WTC11 (cell line): ENCODE measurements at regions not wholly inside any gene's neighbourhood (a gene's known extent, or its start where the extent isn't known, plus 50 kb on each side); places are given as distances from the start of the nearest gene placed in this dataset.

Source experiments
- ATAC-seq: fragments of 200-7000 bp; cut with Tn5 transposase; 2 replicates; pipeline ENCODE4 v1.10.0; 2021; ENCODE audit warnings: mild to moderate bottlenecking, moderate library complexity
- CTCF ChIA-PET: fragments of 300-600 bp; sonication (Branson Sonifier 250); formaldehyde crosslinking; loops from one replicate; lab custom pipeline; 2021; ENCODE audit warnings: antibody characterized with exemption; lab: Charles Lee
- POLR2A ChIA-PET: fragments of 350-600 bp; sonication (Branson Sonifier 250); formaldehyde crosslinking; loops from one replicate; lab custom pipeline; 2021; ENCODE audit warnings: antibody characterized with exemption; lab: Charles Lee
- DNase-seq: peaks from one replicate; pipeline ENCODE4 v3.0.0; 2021; ENCODE audit warnings: low spot score
- H3K27ac Mint-ChIP-seq: 2 replicates; pipeline ENCODE4 v1.8.0; 2021; ENCODE audit warnings: mixed read lengths
- H3K27me3 Mint-ChIP-seq: 2 replicates; pipeline ENCODE4 v1.8.0; 2021; ENCODE audit warnings: low read depth, mild to moderate bottlenecking, moderate library complexity, mixed read lengths
- H3K36me3 Mint-ChIP-seq: 2 replicates; pipeline ENCODE4 v1.8.0; 2021; ENCODE audit warnings: mixed read lengths
- H3K4me1 Mint-ChIP-seq: 2 replicates; pipeline ENCODE4 v1.8.0; 2022; ENCODE audit warnings: mixed read lengths
- H3K4me3 Mint-ChIP-seq: 2 replicates; pipeline ENCODE4 v1.8.0; 2021; ENCODE audit warnings: mild to moderate bottlenecking, moderate library complexity, mixed read lengths
- H3K9me3 Mint-ChIP-seq: 2 replicates; pipeline ENCODE4 v1.8.0; 2021; ENCODE audit warnings: mixed read lengths
- ATF6 ChIP-seq: sonication (generic); formaldehyde crosslinking; IDR thresholded peaks from 2 replicates; pipeline ENCODE4 v1.8.1; 2023; ENCODE audit warnings: mild to moderate bottlenecking, missing genetic modification reagents
- CBFB ChIP-seq: sonication (generic); formaldehyde crosslinking; IDR thresholded peaks from 2 replicates; pipeline ENCODE4 v1.8.1; 2022; ENCODE audit warnings: mild to moderate bottlenecking, low read depth, missing genetic modification reagents
- CREB1 ChIP-seq: sonication (generic); formaldehyde crosslinking; IDR thresholded peaks from 2 replicates; pipeline ENCODE4 v1.8.0; 2023; ENCODE audit warnings: mild to moderate bottlenecking, missing genetic modification reagents
- ETV6 ChIP-seq: sonication (generic); formaldehyde crosslinking; IDR thresholded peaks from 2 replicates; pipeline ENCODE4 v1.8.1; 2022; ENCODE audit warnings: mild to moderate bottlenecking, missing genetic modification reagents
- IRF1 ChIP-seq: sonication (generic); formaldehyde crosslinking; IDR thresholded peaks from 2 replicates; pipeline ENCODE4 v1.8.0; 2023; ENCODE audit warnings: missing genetic modification reagents
- IRF2 ChIP-seq: sonication (generic); formaldehyde crosslinking; IDR thresholded peaks from 2 replicates; pipeline ENCODE4 v1.8.0; 2022; ENCODE audit warnings: low read depth, missing genetic modification reagents, borderline replicate concordance
- JAZF1 ChIP-seq: fragments of 250-450 bp; sonication (Bioruptor Pico); IDR thresholded peaks from 2 replicates; pipeline ENCODE4 v1.9.0; 2021; ENCODE audit warnings: moderate library complexity, mild to moderate bottlenecking, inconsistent platforms
- NFYB ChIP-seq: sonication (generic); formaldehyde crosslinking; conservative IDR thresholded peaks from 2 replicates; pipeline ENCODE4 v1.8.0; 2022; ENCODE audit warnings: low read depth, missing genetic modification reagents
- PRDM15 ChIP-seq: sonication (generic); formaldehyde crosslinking; IDR thresholded peaks from 2 replicates; pipeline ENCODE4 v1.8.0; 2022; ENCODE audit warnings: missing genetic modification reagents
- TCF7 ChIP-seq: sonication (generic); formaldehyde crosslinking; IDR thresholded peaks from 2 replicates; pipeline ENCODE4 v1.8.0; 2022; ENCODE audit warnings: mild to moderate bottlenecking, low read depth, missing genetic modification reagents, moderate library complexity
- ZBTB43 ChIP-seq: sonication (generic); formaldehyde crosslinking; IDR thresholded peaks from 2 replicates; pipeline ENCODE4 v1.8.1; 2023; ENCODE audit warnings: mild to moderate bottlenecking, missing genetic modification reagents
- ZNF121 ChIP-seq: sonication (generic); formaldehyde crosslinking; IDR thresholded peaks from 2 replicates; pipeline ENCODE4 v1.8.0; 2023; ENCODE audit warnings: missing genetic modification reagents
- ZNF281 ChIP-seq: sonication (generic); formaldehyde crosslinking; IDR thresholded peaks from 2 replicates; pipeline ENCODE4 v1.8.0; 2023; ENCODE audit warnings: mild to moderate bottlenecking, missing genetic modification reagents
- ZNF423 ChIP-seq: fragments of 250-450 bp; sonication (Bioruptor Pico); IDR thresholded peaks from 2 replicates; pipeline ENCODE4 v2.1.2; 2022; ENCODE audit warnings: mild to moderate bottlenecking, moderate library complexity
- ZNF425 ChIP-seq: fragments of 250-450 bp; sonication (Bioruptor Pico); conservative IDR thresholded peaks from 2 replicates; pipeline ENCODE4 v1.9.0; 2021; ENCODE audit warnings: mild to moderate bottlenecking
- ZNF532 ChIP-seq: fragments of 250-450 bp; sonication (Bioruptor Pico); IDR thresholded peaks from 2 replicates; pipeline ENCODE4 v1.9.0; 2021; ENCODE audit warnings: mild to moderate bottlenecking, borderline replicate concordance
- ZSCAN18 ChIP-seq: fragments of 250-450 bp; sonication (Bioruptor Pico); IDR thresholded peaks from 2 replicates; pipeline ENCODE4 v2.1.2; 2022; ENCODE audit warnings: mild to moderate bottlenecking, moderate library complexity

GRCh38 chr18:75869162-75869561, 441.7 kb upstream of the SMIM21 start:
- TF ChIP-seq ZNF532 (CRISPR knock-in tag): no peak
- TF ChIP-seq TCF7: no peak
- TF ChIP-seq CREB1 (CRISPR knock-in tag): no peak
- TF ChIP-seq JAZF1 (CRISPR knock-in tag): no peak
- no peak for TF ChIP-seq ZNF281 (CRISPR knock-in tag)
- TF ChIP-seq ZBTB43: no peak
- TF ChIP-seq IRF2 (CRISPR knock-in tag): no peak
- no peak for TF ChIP-seq ZSCAN18 (CRISPR knock-in tag)
- TF ChIP-seq NFYB (CRISPR knock-in tag): no peak
- no peak for TF ChIP-seq ZNF121 (CRISPR knock-in tag)
- TF ChIP-seq ZNF425 (CRISPR knock-in tag): no peak
- TF ChIP-seq ZNF423 (CRISPR knock-in tag): no peak
- TF ChIP-seq PRDM15 (CRISPR knock-in tag): no peak
- TF ChIP-seq IRF1 (CRISPR knock-in tag): no peak
- TF ChIP-seq CBFB (CRISPR knock-in tag): no peak
- no peak for TF ChIP-seq ATF6
- TF ChIP-seq ETV6 (CRISPR knock-in tag): no peak
- no peak for ATAC-seq
- Mint-ChIP-seq H3K27me3 (no peaks in the 10 kb centered on the region), H3K36me3 (no peaks in the 10 kb centered on the region), H3K4me3 (no peak overlapping the region), H3K27ac (no peak overlapping the region), H3K4me1 (peaks cover 11% of the 10 kb centered on the region), H3K9me3 (no peaks in the 10 kb centered on the region; the same call in 1 of the 2 replicates)
- CTCF ChIA-PET: no interaction called here
- DNase-seq: no peak
- POLR2A ChIA-PET: no interaction called here
